HG02623 (cell line): ENCODE measurements at regions not wholly inside any gene's neighbourhood (a gene's known extent, or its start where the extent isn't known, plus 50 kb on each side); places are given as distances from the start of the nearest gene placed in this dataset.
A peak's percentile ranks its signal among the peaks of the same experiment; 100 is the strongest.

Experiments used
- ATAC-seq: cut with Tn5 transposase; IDR thresholded peaks from one replicate; pipeline ENCODE4 v1.9.1; 2021; ENCODE audit warnings: moderate library complexity; ENCODE audit not compliant: unreplicated experiment

DNA sequence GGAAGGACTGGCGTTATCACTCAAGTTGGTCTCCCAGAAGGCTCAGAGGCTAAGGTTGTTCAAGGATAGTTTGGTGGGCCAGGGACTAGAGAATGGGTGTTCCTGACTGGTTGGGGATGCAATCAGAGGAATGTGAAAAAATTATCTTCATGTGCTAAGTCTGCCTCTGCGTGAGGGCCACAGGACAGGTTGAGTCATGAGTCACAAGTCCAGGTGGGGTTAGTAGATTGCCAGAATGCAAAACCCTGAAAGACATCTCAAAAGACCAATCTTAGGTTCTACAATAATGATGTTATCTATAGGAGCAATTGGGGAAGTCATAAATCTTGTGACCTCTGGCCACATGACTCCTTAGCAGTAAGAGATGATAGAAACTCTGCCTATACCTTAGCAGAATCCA lies 220.1 kb upstream of the EEA1 start:
- no peak for ATAC-seq

DNA sequence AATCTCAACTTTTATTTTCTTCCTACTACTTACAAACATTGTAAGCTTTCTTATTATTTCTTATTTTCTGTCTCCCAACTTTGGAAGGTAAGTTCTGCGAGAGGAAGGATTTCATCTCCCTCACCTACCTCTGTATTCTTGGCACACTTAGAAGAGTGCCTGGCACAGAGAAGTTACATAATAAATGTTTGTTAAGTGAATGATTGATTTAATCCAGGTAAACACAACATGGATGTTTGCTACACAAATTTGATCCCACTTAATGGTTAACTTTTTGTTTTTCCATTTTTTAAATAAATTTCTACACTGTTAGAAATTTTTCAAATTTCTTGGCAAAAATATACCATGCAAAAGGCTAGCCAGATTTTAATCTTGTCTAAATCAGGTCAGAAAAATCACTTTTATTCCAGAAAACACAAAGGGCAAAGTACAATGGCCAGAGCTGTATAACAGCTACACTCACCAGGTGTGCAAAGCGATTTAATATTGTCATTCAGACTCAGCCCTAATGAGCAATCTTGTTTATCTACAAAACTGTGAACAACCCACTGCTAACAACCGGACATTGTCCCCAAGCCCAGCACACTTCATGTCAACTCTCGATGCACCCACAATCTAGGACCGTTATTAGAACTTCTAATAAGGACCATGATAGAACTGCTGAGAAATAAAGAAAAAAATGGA lies 222.1 kb upstream of the EEA1 start:
- ATAC-seq = no peak

DNA sequence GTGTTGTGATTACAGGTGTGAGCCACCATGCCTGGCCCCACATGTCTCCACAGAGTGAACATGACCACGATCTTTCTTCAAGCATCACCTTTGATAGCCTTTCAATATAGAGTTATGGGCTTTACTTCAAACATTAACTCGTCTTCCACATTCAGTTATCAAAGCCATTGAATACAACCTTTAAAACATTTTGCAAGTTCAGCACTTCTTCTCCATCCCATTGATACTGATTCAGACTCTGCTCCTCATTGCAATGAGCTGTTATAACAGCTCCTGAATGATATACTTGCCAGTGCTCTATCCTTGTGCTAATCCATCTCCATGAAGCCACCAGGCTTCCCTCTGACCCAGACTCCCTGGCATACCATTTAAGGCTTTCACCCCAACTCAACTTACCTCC lies 223.5 kb upstream of the EEA1 start:
- no peak for ATAC-seq

DNA sequence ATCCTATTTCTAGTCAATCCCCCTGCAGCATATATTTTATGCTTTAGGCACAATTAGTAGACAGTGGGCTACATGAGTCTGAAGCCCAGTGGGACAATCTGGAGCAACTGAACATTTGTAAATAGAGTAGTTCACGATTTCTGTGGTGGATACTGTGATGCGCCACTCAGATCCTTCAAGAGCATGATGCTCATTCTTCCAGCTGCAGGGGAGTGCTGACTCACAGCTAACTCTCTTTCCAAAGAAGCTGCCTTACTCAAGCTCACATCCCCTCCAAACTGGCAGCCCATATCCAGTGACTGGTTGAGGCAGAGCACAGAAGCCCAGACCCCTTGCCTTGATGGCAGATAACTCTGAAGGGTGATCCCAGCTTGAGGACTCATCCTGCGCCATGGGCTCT lies 224.2 kb upstream of the EEA1 start:
- no peak for ATAC-seq

DNA sequence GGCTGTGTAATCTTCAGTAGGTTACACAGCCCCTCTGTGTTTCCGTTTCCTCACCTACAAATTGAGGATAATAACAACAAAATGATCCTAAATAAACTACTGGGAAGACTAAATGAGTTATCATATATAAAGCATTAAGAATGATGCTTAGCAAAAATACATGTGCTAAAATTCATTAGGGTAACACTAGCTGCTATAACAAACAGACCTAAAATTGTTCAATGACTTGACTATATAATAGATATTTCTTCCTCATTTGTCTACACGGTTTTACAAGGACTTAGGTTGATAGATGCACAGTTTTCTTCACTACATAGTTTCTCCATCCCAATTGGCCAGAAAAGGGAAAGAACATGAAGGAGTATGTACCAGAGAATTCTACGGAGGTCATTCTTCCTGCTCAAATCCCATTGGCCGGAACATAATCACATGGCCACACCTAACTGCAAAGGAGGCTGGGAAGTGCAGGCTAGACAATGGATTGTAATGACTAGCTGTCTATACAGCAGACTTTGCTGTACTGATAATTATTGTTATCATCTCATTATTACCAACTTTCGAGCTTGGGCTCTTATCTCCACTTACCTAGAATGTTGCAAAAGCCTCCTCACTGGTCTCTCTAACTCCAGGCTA lies 223.5 kb upstream of the NUDT4 start:
- ATAC-seq = no peak

DNA sequence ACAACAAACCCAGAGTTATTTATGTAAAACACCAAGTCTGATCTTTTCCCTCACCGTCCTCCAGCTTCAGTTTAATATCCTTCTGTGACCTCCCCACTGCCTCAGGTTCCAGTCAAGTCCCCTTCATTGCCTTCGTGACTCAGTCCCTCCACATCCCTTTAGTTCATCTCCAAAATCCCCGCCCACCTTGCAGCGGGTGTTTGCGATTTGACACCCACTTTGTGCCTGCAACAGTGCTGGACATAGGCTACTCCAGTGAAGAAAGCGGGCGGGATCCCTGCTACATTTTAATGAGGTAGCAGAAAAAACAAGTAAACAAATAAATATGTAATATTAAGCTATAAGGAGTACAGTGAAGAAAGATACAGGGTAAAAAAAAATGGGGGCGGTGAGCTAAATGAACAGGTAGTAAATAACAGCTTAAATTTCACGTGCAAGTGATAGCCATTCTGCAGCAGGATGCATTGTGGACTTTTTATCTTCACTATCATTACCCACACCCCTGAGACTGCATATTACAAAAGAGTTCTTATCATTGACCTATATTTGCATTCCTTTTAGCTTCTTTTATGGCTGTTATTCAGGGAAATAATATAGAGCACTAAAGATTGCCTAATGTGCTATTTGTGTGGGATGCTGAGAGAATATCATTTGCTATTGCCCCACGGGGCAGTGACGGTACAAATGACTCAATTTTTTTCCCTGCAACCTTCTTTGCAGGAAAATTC lies 222.8 kb upstream of the NUDT4 start:
- no peak for ATAC-seq

DNA sequence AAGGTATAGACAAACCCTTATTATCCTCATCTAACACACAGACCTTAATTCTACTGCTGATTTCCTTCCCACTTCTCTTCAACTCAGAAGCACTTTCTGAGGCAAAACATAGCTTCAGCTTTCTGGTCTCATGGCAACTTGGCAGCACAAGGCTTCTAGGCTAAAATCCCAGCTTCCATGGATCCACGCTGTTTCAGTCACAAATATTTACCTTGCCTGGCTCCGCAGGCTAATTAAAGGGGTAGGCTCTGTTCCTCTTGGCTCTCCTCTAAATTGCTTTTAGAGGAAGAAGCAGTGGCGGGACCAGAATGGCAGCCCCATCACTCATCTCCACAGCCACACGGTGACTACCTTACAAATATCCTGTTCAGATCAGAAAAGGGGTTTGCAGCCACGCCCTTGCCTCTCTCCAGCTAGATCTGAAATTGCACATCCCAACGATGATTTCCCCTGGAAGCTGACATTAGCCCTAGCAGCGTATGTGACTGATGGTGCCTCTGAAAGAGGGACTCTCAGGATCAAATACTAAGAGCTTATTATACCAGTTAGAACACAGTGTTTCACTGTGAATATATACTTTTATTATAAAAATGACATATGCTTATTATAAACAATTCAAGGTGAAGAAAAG lies 221.5 kb upstream of the NUDT4 start:
- no peak for ATAC-seq

DNA sequence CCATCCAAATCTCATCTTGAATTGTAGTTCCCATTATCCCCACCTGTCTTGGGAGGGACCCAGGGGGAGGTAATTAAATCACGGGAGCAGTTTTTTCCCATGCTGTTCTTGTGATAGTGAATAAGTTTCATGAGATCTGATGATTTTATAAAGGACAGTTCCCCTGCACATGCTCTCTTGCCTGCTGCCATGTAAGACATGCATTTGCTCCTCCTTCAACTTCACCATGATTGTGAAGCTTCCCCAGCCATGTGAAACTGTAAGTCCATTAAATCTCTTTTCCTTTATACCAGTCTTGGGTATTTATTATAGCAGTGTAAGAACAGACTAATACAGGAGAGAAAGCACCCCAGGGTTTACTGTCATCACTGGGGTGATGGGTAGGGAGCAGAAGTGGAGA lies 220.4 kb upstream of the NUDT4 start:
- no peak for ATAC-seq

DNA sequence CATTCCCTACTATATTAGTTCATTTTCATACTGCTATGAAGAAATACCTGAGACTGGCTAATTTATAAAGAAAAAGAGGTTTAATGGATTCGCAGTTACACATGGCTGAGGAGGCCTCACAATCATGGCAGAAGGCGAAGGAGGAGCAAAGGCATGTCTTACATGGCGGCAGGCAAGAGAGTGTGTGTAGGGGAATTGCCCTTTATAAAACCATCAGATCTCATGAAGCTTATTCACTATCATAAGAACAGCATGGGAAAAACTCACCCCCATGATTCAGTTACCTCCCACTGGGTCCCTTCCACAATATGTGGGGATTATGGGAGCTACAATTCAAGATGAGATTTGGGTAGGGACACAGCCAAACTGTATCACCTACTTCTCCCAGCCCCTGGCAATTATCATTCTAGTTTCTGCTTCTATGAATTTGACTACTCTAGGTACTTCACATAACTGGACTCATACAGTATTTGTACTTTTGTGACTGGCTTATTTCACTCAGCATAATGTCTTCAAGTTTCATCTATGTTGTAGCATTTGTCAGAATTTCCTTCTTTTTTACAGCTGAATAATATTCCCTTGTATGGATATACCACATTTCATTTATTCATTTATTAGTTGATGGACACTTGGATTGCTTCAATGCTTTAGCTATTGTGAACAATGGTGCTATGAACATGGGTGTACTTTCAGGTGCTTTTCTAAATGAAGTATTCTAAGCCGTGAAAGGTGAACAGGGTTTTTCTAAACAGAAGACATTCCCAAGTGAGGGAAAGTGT lies 219.5 kb upstream of the NUDT4 start:
- no peak for ATAC-seq

DNA sequence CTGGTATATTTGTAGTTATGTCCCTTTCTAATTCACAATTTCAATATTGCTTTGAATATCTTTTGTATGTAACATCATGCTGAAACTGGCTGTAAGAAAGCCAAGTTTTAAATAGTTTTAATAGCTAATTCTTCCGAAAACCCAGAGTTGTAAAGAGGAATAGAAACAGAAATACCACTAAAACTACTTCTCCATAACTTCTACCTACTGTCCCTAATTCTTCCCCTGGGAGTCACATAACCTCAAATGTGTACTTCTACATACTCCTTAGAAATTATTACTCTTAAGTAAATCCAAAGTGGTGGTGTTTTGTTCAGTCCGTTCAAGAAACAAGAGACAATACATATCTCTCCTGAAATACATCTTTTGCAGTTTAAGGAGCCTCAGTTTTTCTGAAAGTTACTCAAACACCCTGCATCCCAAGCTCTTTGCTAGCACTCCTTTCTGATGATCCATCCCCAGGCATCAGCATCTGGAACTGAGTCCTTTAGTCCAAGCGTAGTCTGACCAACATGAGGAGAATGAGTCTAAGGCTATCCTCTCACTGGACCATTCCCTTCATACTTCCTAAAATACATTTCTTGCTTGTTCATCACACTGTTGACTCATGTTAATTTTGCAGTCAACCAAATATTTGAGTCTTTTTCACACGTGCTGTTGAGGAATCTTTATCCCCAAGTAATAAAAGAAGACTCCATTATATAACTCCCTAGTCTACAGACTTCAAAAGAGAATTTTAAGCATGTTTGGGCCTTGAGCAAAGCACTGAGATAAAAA lies 214.3 kb upstream of the NUDT4 start:
- no peak for ATAC-seq

DNA sequence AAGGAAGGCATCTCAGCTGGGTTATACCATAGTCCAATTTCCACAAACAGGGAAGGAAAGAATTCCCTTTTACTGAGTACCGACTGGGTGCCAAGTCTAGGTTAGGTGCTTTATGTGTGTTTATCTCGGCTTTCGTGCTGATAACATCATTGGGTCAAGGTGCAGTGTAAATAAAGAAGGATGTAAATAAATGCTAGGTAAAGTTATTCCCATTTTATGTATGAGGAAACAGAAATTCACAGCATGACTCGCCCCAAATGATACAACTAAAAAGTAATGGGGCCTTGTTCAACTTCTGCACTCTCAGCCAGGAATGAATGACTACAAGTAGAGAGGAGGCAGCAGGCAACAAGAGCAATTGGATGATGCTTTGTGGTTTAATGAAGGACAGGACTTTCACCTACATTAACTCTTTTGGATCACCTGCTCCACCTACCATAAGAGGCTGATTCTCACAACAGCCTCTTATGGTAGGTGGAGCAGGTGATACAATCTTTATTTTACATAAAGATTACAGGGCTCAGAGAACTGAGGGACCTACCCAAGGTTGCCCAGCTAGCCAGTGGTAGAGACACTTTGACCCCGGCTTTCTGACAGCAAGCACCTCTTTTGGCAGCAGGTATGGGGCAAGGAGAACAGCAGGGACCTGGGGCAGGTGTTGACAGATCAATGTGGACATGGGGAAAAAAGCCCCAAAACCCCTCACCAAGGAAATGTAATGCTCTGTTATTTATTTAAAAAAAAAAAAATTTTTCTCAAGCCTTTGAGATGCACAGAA lies 213.4 kb upstream of the NUDT4 start:
- ATAC-seq = no peak

DNA sequence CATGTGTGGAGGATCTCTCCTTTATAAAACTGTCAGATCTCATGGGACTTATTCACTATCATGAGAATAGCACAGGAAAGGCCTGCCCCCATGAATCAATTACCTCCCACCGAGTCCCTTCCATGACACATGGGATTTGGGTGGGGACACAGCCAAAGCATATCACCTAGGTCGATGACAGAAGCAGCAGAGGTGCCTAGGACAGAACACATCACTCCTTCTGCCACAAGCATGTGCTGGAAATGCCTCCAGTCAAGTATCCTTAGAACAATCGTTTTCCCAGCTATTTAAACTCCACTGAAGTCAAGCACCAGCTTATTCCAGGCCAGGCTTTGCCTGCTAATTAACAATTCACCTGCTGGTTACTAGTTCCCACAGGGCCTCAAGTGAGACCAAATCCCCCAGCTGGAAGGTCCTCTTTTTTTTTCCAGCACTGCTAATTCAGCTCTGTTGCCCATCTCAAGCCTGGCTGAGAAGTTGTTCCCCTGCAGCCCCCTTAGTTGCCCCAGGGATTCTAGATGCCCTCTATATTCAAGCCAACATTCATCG lies 212.3 kb upstream of the NUDT4 start:
- no peak for ATAC-seq

DNA sequence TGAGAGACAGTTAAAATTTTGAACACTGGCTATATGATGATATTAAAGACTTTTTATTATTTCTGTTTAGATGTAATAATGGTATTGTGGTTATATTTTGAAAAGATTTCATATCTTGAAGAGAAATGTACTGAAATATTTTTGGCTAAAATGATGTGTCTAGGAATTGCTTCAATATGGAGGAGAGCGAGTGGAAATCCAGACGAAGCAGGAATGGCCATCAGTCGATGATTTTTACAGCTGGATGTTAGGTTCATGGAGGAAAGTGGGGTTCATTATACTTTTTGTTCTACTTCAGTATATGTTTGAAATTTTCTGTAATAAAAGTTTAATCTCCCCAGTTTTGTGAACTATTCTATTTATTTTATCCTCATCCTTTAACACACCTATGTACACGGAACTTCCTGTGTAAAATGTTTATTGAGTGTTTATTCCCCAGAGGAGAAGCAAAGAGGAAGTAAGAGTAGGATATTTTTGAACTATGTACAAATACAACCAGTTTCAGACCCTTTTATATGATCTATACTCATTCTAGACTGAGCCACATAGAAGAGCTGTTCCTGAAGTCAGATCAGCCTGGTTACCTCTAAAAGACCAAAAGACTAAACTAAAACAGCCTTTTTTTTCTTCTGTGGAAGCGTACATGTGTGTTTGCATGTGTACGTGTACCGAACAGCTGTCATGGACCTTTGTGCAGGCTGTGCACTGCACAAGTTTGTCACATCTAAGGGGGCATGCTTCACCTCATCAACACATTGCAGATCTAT lies 211.0 kb upstream of the NUDT4 start:
- peak; percentile 70 for ATAC-seq

DNA sequence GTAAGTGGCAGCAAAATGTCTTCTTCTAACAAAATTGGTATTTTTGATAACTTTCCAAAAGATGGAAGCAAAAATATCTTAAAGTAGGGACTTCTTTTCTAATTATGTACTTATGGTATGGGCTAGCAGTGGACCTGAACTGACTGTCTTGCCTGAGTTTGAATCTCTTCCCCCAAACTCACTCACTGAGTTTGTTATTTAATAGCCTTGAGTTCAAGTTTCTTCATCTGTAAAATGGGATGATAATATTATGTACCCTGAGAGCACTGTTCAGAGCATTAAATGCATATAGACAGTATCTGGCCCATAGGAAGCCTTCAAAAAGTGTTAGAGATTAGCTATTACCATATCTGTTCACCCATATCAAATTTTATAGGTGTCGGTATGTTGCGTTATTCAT lies 210.4 kb upstream of the NUDT4 start:
- no peak for ATAC-seq

DNA sequence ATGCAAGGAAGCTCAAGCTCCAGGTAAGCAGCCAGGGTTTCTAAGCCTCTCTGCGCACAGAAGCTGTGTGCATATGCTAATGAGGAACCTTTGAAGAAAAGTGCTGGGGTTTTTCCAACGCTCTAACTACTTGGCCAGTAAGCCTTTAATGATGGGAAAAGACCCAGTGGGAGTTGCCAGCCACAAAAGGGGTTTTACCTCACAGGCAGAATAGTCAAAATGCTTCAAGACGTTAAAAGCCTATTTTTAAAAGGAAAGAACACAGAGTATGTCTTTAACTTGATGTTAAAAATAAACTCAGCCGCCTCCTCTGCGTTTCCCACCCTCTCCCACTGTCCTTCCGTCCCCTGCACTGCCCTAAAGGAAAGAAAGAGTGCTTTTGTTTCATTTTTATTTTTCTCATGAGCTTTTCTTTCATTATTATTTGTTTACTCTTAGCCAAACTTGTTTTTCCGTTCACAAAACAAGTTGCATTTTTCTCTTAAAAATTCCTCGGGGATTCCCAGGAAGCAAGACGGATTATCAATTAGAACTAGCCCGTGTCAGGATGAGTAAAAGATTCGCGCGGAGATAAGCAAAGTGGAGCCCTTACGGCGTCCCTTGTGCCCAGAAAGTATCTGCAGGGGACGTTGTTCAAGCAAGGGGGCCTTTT lies 209.8 kb upstream of the NUDT4 start:
- ATAC-seq = peak; percentile 67

DNA sequence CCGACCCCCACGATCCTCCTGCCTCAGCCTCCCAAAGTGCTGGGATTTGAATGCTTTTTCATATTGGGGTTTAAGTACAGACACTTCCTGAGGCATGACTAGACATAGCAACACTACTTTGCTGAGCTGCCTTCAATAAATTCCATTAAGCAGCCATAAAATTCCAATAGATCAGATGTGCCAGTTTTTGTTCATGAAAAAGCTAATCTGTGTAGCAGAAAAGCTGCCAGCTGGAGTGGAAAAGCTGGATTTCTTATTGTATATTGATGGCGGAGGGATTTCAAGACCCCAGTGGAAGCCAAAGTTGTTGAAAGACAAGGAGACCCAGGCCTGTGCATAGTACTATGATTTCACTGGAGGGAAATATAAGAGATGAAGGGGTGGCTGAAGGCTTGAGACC lies 209.0 kb upstream of the NUDT4 start:
- ATAC-seq = no peak

DNA sequence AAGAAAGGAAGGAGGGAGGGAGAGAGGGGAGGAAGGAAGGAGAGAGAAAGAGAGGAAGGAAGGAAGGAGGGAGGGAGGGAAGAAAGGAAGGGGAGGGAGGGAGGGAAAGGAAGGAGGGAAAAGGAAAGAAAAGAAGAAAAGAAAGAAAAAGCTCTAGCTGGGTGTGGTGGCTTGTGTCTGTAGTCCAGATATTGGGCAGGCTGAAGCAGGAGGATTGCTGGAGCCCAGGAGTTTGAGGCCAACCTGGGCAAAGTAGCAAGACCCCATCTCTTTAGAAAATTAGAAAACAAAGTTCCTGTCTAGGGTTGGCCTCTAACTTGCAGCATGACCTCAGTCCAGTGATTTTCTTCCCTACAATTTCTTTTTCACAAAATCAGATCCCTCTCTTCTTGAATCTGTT lies 208.2 kb upstream of the NUDT4 start:
- no peak for ATAC-seq

DNA sequence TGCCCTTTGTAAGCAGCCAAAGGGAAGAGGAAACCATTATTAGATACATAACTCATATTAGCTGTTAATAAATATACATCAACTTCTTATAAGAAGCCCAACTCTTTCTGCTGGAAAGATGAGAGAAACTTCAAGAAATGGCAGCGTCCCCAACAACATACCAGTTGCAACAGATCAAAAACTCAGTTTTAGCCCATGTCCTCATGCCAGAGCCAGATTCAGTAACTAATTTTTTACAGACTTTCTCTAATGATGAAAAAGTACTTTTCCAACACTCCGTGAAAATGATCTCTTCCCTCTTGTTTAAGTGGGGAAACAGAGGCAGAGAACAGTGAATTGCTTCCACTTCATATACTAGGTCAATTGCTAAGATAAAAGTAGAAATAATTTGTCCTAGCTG lies 206.8 kb upstream of the NUDT4 start:
- no peak for ATAC-seq
